Suppressor macrophage (primary cell): ENCODE measurements at regions not wholly inside any gene's neighbourhood (a gene's known extent, or its start where the extent isn't known, plus 50 kb on each side); places are given as distances from the start of the nearest gene placed in this dataset.

Experiments
- DNase-seq, 4 experiments: peaks; one replicate each; pipeline ENCODE4 v3.0.0-alpha.2; 2020 to 2022

DNA sequence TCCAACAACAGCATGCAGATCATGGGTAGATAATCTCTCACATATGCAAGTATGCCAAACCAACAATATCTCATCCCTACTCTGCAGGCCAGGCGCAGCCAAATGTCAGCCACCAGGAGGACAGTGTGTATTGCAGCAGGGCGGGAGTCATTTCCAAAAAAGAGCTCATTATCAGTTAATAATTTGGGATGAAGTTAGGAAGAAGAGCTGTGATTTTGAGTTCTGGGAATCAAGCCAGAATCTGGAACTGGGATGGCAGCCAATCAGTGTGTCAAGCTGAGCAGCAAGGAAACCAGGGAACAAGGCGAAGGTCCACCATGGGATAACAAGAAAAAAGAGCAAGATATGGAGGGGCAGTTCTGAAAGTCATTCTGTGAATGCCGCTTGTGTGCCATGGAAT lies 88.2 kb upstream of the CAMK2D start:
- DNase-seq = no peak

DNA sequence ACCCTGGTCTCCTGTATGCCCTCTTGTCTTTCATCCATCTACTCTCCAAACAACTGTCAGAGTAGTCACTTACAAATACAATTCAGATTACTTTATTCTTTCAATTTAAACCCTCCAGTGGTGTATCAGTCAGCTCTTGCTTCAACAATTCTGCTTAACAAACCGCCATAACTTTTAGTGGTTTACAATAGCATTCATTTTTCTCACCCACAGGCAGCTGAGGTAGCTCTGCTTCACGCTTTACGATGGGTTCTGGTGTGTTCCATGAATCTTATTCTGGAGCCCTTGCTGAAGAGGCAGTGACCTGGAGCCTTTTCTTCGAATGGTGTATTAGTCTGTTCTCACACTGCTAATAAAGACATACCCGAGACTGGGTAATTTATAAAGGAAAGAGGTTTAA lies 86.2 kb upstream of the CAMK2D start:
- no peak for DNase-seq

DNA sequence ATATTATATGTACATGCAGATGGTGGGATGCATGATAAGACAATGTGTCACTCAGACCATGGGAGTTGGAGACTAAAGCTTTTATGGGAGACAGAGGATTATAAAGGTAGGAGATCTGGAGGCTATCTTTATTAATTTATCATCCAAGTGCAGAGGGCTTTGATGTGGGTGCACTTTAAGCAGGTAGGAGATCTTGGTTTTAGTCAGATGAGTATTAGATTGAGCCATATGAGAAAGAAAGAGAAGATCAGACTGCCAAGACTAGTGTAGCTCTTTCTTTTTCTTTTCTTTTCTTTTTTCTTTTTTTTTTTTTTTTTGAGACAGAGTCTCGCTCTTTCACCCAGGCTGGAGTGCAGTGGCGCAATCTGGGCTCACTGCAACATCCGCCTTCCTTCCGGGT lies 84.9 kb upstream of the CAMK2D start:
- DNase-seq = no peak

DNA sequence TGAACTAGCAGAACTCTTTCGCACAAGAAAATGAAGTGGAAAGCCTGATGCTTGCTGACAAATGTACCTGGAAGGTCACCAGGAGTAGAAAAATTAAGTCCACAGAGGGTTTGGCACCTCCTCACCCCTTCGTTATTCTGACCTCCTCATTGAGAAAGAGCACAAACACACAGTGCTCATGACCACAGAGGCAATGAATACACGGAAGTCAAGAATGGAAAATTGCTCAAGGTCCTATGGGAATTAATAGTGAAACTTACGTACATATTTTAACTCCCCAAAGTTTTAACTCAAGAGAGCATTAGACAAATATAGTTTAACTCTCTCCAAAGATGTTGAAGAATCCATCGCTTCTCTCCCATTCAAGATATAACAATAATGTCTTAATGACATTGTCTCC lies 83.6 kb upstream of the CAMK2D start:
- DNase-seq = no peak

DNA sequence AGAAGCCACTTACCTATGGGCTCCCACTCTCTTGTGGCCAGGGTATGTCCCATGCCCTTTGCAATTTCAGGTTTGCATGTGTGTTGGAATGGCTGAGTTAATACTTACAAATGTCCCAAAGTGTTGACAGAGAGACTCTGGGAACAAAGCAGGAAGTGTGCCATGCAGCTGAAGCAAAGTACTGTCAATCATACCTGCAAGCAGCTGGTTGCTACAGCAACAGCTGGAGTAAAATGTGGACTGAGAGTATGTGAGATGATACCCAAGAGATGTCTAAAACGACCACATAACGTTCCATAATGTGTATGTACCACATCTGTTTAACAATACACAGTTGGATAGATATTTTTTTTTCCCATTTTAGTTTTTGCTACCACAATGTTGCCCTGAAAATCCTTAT lies 82.8 kb upstream of the CAMK2D start:
- no peak for DNase-seq

DNA sequence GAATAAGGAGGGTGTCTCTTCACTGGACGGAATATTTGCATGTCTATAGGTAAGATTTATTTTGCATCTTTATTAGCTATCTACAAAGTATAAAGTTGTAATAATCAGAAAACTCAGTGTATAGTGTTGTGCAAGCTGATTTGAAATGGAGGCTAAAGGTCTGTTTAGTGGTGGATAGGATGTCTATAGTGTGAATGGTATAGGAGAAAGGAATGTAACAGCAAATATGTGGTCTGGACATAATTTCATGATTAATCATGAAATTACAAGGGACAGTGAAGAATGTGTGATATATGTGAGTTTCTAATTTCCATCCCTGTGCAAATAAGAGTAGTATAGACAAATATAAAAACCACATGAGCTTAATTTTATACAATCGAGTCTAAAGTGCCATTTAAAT lies 79.3 kb upstream of the CAMK2D start:
- DNase-seq = no peak

DNA sequence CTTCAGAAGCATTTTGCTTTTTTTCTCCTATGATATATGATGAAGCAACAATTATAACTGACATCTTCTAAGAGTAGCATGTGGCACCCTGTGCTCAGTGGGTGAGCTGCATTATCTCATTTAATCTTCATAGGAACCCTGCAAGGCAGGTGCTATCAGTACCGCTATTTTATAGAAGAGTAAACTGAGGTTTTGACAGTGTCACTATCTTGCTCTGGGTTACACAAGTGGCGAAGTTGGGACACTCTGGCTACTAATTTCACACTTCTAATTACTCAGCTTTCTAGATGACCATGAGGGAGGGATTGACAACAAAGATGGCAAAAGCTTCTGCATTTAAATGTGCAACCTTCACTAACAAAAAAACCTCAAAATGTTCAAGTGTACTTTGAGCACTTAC lies 76.9 kb upstream of the CAMK2D start:
- peak; percentile 18 to 48 (median 35) for DNase-seq

DNA sequence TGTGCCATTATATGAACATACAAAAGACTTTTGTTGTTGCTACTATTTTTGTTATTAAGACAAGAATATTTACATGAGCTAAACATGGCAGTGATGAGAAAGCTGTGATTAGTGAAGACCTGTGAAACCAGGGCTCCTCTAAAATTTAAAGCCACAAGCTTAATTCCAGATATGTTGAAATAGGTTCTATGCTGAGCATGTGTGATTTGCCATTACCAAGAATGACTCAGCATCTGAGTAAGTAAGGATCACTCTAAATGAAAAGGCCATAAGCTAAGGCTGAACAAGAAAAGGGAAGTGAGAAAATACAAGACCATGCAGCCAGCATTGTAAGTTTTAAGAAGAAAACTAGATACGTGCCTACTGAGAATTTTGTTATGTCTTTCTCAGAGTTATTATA lies 75.9 kb upstream of the CAMK2D start:
- peak; percentile 56 to 94 (median 80) for DNase-seq

DNA sequence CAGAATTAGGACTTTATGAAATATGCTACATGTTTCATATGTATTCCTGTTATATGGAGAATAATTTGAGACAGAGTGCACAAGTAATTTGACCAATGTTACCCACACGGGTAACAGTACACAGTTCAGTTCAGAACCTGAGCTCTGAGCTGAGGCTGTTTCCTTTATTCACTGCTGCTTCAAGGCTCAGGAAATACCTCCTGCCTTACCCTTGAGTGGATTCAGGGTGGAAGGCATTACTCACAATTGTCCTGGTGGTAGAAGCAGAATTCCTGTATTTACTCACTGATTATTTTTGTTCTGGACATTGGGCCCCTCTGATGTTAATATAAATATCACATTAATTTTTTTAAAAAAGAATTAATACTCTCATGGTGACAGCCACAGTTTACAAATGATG lies 73.5 kb upstream of the CAMK2D start:
- no peak for DNase-seq

DNA sequence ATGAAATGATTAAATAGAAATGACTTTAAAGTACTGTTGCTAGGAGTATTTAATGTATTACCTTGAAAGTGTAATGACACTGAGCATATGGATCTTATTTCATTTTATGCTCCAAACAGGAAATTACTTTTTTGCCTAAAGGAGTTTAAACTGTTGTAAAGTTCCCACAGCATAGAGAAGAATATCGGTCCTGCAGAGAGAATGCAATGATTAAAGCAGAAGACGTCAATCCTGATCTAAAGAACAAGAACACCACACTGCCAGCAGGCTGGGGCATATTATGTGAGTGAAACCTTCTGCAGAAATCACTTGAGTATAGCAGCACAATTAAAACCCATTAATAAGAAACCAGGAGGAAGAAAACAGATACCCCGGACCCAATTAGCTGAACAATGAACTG lies 72.8 kb upstream of the CAMK2D start:
- no peak for DNase-seq

DNA sequence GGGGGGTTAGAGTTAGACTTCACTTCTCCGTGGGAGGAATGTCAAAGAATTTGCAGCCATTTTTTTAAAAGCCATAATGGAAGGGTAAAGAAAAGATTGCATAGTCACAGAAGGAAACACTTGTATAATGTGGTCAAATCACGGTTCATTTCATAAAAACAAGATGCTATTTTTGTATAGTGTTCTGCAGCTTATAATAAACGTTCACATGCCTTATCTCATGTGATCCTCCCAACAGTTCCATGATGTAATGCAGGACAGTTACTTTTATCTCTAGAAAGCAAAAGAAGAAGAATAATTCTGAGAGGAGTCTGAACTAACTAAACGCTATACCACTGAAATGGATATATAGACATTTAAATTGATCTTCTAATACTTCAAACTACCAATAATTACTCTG lies 71.3 kb upstream of the CAMK2D start:
- peak; percentile 17 to 78 (median 47) for DNase-seq

DNA sequence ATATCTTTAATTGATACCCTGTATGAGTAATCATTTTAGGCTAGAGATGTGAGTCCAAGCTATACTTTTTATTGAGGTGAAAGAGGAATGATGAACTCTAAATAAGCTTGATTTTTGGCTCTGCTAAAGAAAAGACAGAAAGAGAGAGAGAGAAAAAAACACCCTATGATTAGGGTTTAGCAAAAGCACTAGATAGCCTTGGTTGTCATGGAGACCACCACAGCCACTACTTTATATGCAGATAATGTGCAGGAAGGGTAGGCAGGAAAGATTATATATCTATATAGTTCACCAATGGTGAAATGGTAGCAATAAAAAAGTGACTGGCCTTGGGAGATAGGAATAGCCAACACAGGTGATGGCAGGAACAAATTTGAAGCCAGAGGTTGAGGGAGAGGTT lies 69.9 kb upstream of the CAMK2D start:
- DNase-seq = no peak

DNA sequence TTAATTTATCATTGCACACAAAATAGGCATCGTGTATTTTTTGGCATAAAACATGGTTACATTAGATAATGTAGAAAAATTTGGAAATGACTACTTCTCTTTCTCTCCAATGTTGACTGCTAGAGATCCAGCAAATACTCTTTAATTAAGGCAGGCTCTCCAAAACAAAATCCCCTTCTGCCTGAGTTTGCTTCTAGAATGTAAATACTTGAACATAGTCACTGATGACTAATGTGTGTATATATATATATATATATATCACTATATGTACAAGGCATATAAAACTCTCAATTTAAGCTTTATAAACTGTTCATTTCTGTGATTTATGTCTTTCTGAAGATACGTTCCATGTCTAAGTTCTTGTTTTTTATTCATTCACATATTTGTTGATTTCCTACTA lies 67.2 kb upstream of the CAMK2D start:
- no peak for DNase-seq

DNA sequence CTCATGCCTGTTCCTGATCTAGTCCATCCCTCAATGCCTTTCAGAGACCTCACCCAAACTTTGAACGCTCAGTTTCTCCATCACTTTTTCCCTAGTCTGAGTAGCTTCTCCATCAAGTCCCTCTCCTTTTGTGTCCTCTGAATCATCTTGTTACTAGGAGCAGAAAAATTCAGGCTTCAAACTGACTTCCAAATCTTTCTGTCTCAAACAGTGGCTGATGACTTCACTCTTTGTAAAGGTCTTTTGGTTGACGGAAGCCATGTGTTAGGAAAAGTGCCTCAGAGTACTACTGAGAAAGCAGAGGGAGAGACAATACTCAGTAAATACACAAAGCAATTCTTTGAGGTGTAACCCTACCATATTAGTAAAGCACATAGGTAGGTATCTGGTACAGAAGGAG lies 65.7 kb upstream of the CAMK2D start:
- no peak for DNase-seq

DNA sequence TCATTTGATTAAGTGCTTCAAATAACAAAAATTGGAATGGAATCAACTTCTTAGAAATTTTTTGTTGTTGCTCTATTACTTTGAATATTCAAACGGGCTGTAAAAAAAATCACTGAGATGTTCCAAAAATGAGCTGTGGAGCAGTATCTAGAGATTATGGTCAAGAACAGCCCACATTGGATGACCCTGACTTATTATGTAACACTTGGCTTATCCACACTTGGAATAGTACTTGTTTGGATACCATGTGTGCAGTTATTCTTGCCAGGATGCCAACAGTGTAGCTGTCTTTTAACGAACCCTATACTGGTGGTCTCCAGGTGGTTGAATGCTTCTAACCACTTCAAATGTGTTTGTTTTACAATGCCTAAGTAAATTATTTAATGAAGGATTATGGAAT lies 64.9 kb upstream of the CAMK2D start:
- DNase-seq = no peak

DNA sequence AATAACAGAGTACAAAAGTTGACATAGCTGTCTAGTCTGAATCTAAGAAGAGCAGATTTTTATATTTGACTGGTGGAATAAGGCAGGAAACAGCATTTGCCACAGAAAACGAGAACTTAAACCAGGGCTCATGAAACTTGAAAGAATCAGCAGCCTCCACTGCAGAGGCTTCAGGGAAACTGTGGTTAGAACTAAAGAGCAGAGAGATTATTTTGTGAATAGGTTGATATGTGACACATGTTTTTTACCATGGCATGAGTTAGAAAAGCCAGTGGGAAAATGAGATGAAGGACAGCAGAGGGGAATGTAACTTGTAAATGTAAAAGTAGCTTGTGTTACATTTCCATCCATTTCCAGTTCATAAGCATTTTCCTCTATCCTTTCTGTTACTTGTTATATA lies 63.7 kb upstream of the CAMK2D start:
- DNase-seq = peak; percentile 56 to 78 (median 68)

DNA sequence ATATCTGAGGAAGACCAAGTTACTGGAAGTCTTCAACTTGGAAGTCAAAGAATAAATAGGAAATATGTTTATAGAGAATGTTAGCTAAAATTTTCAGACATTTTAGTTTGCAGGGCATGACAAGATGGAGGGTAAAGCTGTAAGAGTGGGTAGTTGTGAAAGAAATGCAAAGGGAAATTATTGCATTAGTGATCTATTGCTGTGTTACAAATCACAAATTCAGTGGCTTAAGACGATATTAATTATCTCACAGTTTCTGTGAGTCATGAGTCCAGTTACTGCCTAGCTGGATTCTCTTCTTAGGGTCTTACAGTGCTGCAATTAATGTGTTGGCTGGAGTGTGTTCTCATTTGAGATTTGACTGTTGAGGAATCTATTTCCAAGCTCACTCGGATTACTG lies 62.9 kb upstream of the CAMK2D start:
- peak in 2 of 4 experiments; percentile 28 to 41 for DNase-seq

DNA sequence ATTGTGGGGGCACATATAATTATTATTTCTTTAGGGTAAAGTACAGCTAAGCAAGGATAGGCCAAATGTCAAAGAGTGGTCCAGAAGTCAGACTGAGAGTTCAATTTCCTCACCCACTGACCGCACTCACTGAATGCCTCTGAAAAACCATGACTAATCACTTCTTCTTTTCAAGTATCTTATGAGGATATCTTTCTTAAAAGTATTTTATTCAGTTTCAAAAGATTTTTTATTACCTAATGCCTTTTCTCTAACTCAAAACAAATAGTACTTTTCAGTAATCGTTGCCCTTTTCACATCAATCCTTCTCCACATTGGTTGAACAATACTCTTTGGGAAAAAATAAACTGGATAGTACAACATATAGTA lies 61.7 kb upstream of the CAMK2D start:
- peak; percentile 63 to 82 (median 73) for DNase-seq

DNA sequence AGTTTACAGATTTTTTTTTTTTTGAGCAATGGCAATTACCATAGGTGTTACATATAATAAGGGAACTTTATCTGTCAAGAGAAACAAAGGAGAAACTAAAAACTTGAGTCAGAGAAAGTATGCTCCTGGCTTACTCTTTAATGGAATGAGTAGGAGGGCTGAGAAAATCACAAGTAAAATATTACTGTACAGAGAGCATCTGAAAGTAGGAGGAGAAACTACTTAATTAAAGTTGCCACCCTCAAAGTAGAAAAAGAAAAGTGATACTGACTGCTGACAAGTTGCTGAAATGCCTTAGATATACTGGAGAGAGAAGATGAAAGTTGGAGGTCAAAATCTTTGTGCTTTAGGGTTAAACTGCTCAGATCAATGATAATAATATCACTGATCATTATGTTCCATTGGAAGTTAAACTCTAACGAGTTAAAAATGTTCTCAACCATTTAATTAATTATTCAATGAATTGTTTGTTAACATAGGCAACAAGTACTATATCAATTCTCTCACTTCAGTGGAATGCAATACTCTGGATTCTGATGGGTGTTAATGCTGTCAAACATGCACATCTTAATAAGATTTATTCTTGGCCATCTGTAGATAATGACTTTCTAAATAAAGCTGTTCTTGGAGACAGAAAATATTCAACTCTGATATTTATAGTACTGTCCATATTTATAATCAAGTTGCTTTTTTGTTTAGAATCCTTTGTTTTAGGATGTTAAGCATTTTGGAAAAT lies 61.2 kb upstream of the CAMK2D start:
- peak in 1 of 4 experiments; percentile 26 for DNase-seq

DNA sequence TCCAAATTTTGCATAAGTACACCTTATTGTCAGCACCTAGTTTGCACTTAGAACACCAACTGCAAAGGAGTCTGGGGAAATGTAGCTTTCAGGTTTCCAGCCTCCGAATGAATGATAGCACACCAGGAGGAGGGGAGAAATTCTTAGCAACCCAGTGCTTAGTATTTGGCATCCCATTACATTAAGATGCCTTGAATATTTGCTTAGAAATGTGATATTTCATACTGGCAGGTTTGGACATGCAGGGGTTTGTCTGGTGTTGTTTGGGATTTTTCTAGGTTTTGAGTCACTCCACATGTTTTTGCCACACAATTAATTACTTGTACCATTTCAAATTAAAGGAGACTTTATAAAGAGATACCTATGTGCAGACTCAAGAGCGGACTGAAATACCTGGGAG lies 60.3 kb upstream of the CAMK2D start:
- DNase-seq = no peak

DNA sequence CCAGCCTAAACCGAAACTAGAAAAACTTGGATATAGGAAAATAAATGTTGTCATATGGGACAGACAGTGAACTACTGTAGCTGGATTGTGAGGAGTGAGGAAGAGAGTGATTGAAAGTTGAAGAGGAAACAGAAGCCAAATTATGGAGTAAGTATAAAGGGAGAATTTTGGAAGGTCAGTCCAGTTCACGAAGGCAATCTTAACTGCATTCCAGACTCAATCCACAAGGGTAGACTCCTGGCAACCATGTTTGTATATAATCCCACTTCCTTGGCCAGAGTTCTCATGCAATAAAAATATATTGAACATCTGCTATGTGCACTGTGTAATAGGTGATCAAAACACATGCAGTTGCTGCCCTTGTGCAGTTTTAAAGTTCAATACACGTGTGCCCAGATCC lies 58.6 kb upstream of the CAMK2D start:
- DNase-seq = no peak

DNA sequence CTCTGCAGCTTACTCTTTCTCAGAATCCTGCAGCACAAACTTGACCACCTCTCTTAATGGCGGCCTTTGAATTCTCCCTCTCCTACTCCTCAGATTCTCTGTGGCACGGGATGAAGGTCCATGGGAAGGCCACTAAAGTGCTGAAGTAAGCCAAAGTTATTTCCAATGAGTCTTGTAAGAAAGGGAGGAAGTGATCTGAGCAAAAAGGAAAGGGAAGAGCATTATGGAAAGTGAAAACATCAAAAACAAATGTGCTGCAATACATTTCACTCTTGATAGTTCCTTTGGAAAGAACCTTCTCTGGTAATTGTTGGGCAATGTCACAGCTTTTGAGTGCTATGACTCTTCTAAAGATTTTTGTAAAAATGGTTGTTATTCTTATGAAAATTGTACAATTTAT lies 54.3 kb upstream of the CAMK2D start:
- peak; percentile 40 to 86 (median 71) for DNase-seq

DNA sequence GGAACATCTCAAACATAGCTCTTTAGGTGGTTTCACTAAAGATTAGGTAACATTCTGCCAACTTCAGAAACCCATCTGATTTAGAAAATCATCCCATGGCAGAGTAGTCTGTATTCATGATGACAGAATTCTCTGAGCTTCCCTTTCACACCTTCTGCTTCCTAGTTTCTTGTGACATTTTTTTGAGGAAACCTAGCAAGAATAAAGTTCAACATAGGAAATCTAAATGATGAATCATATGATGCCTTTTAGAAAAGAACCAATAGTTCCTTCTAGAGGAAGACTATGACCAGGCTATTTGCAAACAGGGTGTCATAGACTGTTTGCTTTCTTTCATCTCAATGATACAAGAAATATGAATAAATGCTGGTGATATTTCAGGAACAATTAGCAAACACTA lies 49.8 kb upstream of the CAMK2D start:
- peak; percentile 16 to 81 (median 57) for DNase-seq
